ENCODE measurements at regions not wholly inside any gene's neighbourhood (a gene's known extent, or its start where the extent isn't known, plus 50 kb on each side); places are given as distances from the start of the nearest gene placed in this dataset.

GRCh38 chr6:37110500-37111461 is 59.2 kb upstream of the PIM1 start:
- Mint-ChIP-seq H3K27ac (peak overlapping the region; percentile 81), H3K4me1 (peaks cover 46% of the 10 kb centered on the region), H3K27me3 (peaks cover 4% of the 10 kb centered on the region), H3K9me3 (ENCODE audit: low read depth) (no peaks in the 10 kb centered on the region), H3K4me3 (peak overlapping the region; percentile 34), H3K36me3 (peaks cover 3% of the 10 kb centered on the region)
- CTCF ChIA-PET, result interaction anchor here (0.8 to 2.6 kb wide), 14 partner anchors 8 to 225 kb away, joined by 3 to 9 read pairs (median 4); partner anchors contain the start of gene C6orf89
- ATAC-seq (peak; percentile 94), DNase-seq (peak; percentile 73)

- ATAC-seq (no peak), DNase-seq (no peak)
- peaks cover 4% of the 10 kb centered on the region for H3K27me3 Mint-ChIP-seq
- no peak overlapping the region for H3K4me3 Mint-ChIP-seq
- no peak overlapping the region for H3K27ac Mint-ChIP-seq
- CTCF ChIA-PET, result no interaction called here
- H3K4me1 Mint-ChIP-seq, result peaks cover 31% of the 10 kb centered on the region
- H3K36me3 Mint-ChIP-seq, result peaks cover 3% of the 10 kb centered on the region
- H3K9me3 Mint-ChIP-seq (ENCODE audit: low read depth), result no peaks in the 10 kb centered on the region
Measured at GRCh38 chr6:37113976-37114375, 56.0 kb upstream of the PIM1 start.

GRCh38 chr6:37114612-37115011 is 55.3 kb upstream of the PIM1 start:
- H3K27ac Mint-ChIP-seq, result no peak overlapping the region
- H3K9me3 Mint-ChIP-seq (ENCODE audit: low read depth), result no peaks in the 10 kb centered on the region
- no peak overlapping the region for H3K4me3 Mint-ChIP-seq
- H3K27me3 Mint-ChIP-seq, result peaks cover 4% of the 10 kb centered on the region
- CTCF ChIA-PET, result interaction anchor here (1.3 kb wide), 1 partner anchor 27 kb away, joined by 4 read pairs; no protein-coding TSS in a partner anchor
- H3K4me1 Mint-ChIP-seq, result peaks cover 28% of the 10 kb centered on the region
- DNase-seq, result no peak
- peaks cover 3% of the 10 kb centered on the region for H3K36me3 Mint-ChIP-seq
- no peak for ATAC-seq

- DNase-seq (no peak), ATAC-seq (no peak)
- peaks cover 4% of the 10 kb centered on the region for H3K27me3 Mint-ChIP-seq
- no peak overlapping the region for H3K27ac Mint-ChIP-seq
- H3K4me1 Mint-ChIP-seq, result peaks cover 20% of the 10 kb centered on the region
- no peak overlapping the region for H3K4me3 Mint-ChIP-seq
- no peaks in the 10 kb centered on the region for H3K9me3 Mint-ChIP-seq (ENCODE audit: low read depth)
- H3K36me3 Mint-ChIP-seq, result peaks cover 3% of the 10 kb centered on the region
- CTCF ChIA-PET, result interaction anchor here (1.3 kb wide), 1 partner anchor 27 kb away, joined by 4 read pairs; no protein-coding TSS in a partner anchor
Measured at GRCh38 chr6:37115236-37115895, 54.6 kb upstream of the PIM1 start.

- CTCF ChIA-PET, result no interaction called here
- H3K9me3 Mint-ChIP-seq (ENCODE audit: low read depth), result no peaks in the 10 kb centered on the region
- ATAC-seq, result no peak
- H3K4me3 Mint-ChIP-seq, result no peak overlapping the region
- peaks cover 4% of the 10 kb centered on the region for H3K27me3 Mint-ChIP-seq
- peaks cover 11% of the 10 kb centered on the region for H3K4me1 Mint-ChIP-seq
- DNase-seq, result no peak
- no peak overlapping the region for H3K27ac Mint-ChIP-seq
- H3K36me3 Mint-ChIP-seq, result peaks cover 3% of the 10 kb centered on the region
Measured at GRCh38 chr6:37116326-37116725, 53.6 kb upstream of the PIM1 start.

- Mint-ChIP-seq H3K27ac (no peak overlapping the region), H3K4me1 (peaks cover 3% of the 10 kb centered on the region), H3K4me3 (no peak overlapping the region), H3K36me3 (no peaks in the 10 kb centered on the region), H3K9me3 (ENCODE audit: low read depth) (no peaks in the 10 kb centered on the region), H3K27me3 (peaks cover 4% of the 10 kb centered on the region)
- CTCF ChIA-PET, result interaction anchor here (1.2 to 1.8 kb wide), 3 partner anchors 9 to 17 kb away, joined by 3 to 5 read pairs (median 4); no protein-coding TSS in a partner anchor
- ATAC-seq (no peak), DNase-seq (no peak)
Measured at GRCh38 chr6:37119387-37119886, 50.5 kb upstream of the PIM1 start.
